ENCODE measurements at regions not wholly inside any gene's neighbourhood (a gene's known extent, or its start where the extent isn't known, plus 50 kb on each side); places are given as distances from the start of the nearest gene placed in this dataset.

GRCh38 chrX:23570674-23571343, 96.5 kb upstream of the PRDX4 start:
- no peak overlapping the region for H3K4me3 ChIP-seq (ENCODE audit: low read depth, low read length)
- TF ChIP-seq POLR2A (IDR thresholded peaks at IDR 0.05; ENCODE audit: extremely low read depth, insufficient read length): no peak
- TF ChIP-seq, protein P1, sequence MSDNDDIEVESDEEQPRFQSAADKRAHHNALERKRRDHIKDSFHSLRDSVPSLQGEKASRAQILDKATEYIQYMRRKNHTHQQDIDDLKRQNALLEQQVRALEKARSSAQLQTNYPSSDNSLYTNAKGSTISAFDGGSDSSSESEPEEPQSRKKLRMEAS (IDR thresholded peaks at IDR 0.05; ENCODE audit: low read depth, low read length): no peak
- TF ChIP-seq MYC (IDR thresholded peaks at IDR 0.05; ENCODE audit: low read depth, low read length): no peak
- TF ChIP-seq CTCF (IDR thresholded peaks at IDR 0.05; ENCODE audit: low read depth, low read length): no peak
- DNase-seq (ENCODE audit: low read depth): no peak

DNA sequence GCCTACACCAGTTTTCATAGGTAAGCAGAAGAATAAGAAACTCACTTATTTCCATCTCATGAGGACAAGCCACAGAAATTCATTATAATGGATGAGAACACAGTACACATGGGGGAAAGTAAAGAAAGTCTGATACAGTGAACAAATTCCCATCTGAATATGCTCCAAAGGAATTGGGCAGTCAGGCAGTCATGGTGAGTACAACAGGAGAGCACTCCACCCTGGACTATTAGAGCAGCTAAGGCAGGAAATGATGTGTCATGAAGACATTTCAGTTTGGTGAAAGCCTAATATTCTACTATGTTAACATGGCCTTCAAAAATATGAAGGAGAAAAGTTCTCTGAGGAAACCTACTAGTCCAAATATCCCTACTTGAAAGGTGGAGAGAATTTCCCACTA, 92.0 kb upstream of the PRDX4 start:
- no peak for DNase-seq (ENCODE audit: low read depth)

GRCh38 chrX:23578079-23578478, 89.2 kb upstream of the PRDX4 start:
- H3K4me3 ChIP-seq (ENCODE audit: low read depth, low read length): no peak overlapping the region
- TF ChIP-seq POLR2A (IDR thresholded peaks at IDR 0.05; ENCODE audit: extremely low read depth, insufficient read length) (no peak), CTCF (IDR thresholded peaks at IDR 0.05; ENCODE audit: low read depth, low read length) (no peak), MYC (IDR thresholded peaks at IDR 0.05; ENCODE audit: low read depth, low read length) (no peak)
- TF ChIP-seq, protein P1 (IDR thresholded peaks at IDR 0.05; ENCODE audit: low read depth, low read length): no peak
- DNase-seq (ENCODE audit: low read depth): no peak

More for the DNA sequence above, 92.0 kb upstream of the PRDX4 start:
- H3K4me3 ChIP-seq (ENCODE audit: low read depth, low read length): no peak overlapping the region
- TF ChIP-seq POLR2A (IDR thresholded peaks at IDR 0.05; ENCODE audit: extremely low read depth, insufficient read length): no peak
- TF ChIP-seq CTCF (IDR thresholded peaks at IDR 0.05; ENCODE audit: low read depth, low read length): no peak
- TF ChIP-seq, protein P1 (IDR thresholded peaks at IDR 0.05; ENCODE audit: low read depth, low read length): no peak
- no peak for TF ChIP-seq MYC (IDR thresholded peaks at IDR 0.05; ENCODE audit: low read depth, low read length)

DNA sequence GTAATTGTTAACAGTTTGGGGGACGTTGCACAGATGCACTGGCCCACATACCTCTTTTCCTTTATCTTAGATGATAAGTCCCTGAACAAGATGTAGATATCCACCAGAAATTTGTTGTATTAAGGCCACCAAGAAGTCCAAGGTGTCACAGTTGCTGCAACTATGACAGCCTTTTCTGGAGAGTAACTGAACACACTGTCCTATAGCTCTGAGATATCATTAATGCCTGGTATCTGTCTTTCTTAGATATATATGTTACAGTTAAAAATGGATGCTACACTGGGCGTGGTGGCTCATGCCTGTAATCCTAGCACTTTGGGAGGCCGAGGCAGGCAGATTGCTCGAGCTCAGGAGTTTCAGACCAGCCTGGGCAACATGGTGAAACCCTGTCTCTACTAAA, 77.8 kb upstream of the PRDX4 start:
- no peak for DNase-seq (ENCODE audit: low read depth)
- no peak overlapping the region for H3K4me3 ChIP-seq (ENCODE audit: low read depth, low read length)
- no peak for TF ChIP-seq CTCF (IDR thresholded peaks at IDR 0.05; ENCODE audit: low read depth, low read length)
- no peak for TF ChIP-seq POLR2A (IDR thresholded peaks at IDR 0.05; ENCODE audit: extremely low read depth, insufficient read length)
- no peak for TF ChIP-seq MYC (IDR thresholded peaks at IDR 0.05; ENCODE audit: low read depth, low read length)
- TF ChIP-seq, protein P1 (IDR thresholded peaks at IDR 0.05; ENCODE audit: low read depth, low read length): no peak

- TF ChIP-seq POLR2A (IDR thresholded peaks at IDR 0.05; ENCODE audit: extremely low read depth, insufficient read length) (no peak), CTCF (IDR thresholded peaks at IDR 0.05; ENCODE audit: low read depth, low read length) (no peak), MYC (IDR thresholded peaks at IDR 0.05; ENCODE audit: low read depth, low read length) (no peak)
- TF ChIP-seq, protein P1 (IDR thresholded peaks at IDR 0.05; ENCODE audit: low read depth, low read length): no peak
- H3K4me3 ChIP-seq (ENCODE audit: low read depth, low read length): no peak overlapping the region
Measured at GRCh38 chrX:23592741-23593140, 74.6 kb upstream of the PRDX4 start.

More at GRCh38 chrX:23592741-23593140, 74.6 kb upstream of the PRDX4 start:
- no peak for DNase-seq (ENCODE audit: low read depth)

Measured in NB4 (cell line).